Heart right ventricle (tissue), 16 donors: ENCODE measurements at regions not wholly inside any gene's neighbourhood (a gene's known extent, or its start where the extent isn't known, plus 50 kb on each side); places are given as distances from the start of the nearest gene placed in this dataset.

ENCODE experiments used
- ATAC-seq, 8 donors: fragments of 200-7000 bp; cut with Tn5 transposase; one replicate each; pipeline ENCODE4 v1.9.1; 2020; ENCODE audit warnings: mild to moderate bottlenecking in 8 of 8, moderate library complexity in 8 of 8, moderate number of reproducible peaks in 1 of 8
- DNase-seq, 2 donors: peaks; one replicate each; pipeline ENCODE4 v3.0.0-alpha.2; 2020
- H3K27ac ChIP-seq, 10 donors: fragments of 200-600 bp; sonication (generic) in 2 of 10; one replicate each; pipeline versions ENCODE4 v1.5.0 to v1.8.0; 2020 to 2022; ENCODE audit warnings: mild to moderate bottlenecking in 3 of 10
- H3K27me3 ChIP-seq, 7 donors: fragments of 200-600 bp; one replicate each; pipeline ENCODE4 v1.8.0; 2021 to 2022; ENCODE audit warnings: mild to moderate bottlenecking in 2 of 7
- H3K36me3 ChIP-seq, 9 donors: fragments of 200-600 bp; sonication (generic) in 1 of 9; one replicate each; pipeline versions ENCODE4 v1.5.0 to v1.8.0; 2020 to 2022; ENCODE audit warnings: mild to moderate bottlenecking in 2 of 9
- H3K4me1 ChIP-seq, 9 donors: fragments of 200-600 bp; sonication (generic) in 1 of 9; one replicate each; pipeline versions ENCODE4 v1.5.0 to v1.8.0; 2020 to 2022; ENCODE audit warnings: mild to moderate bottlenecking in 4 of 9
- H3K4me3 ChIP-seq, 10 donors: fragments of 200-600 bp; sonication (generic) in 2 of 10; one replicate each; pipeline versions ENCODE4 v1.5.0 to v1.8.0; 2020 to 2022; ENCODE audit warnings: mild to moderate bottlenecking in 7 of 10, moderate library complexity in 2 of 10
- H3K9me3 ChIP-seq, 11 donors: fragments of 200-600 bp in 10 of 11; sonication (generic) in 2 of 11; one replicate each; pipeline versions ENCODE4 v1.5.0 to v1.8.0; 2013 to 2022; ENCODE audit warnings: mild to moderate bottlenecking in 2 of 11, control low read depth in 1 of 11, moderate library complexity in 1 of 11
- CTCF ChIP-seq, 9 donors: fragments of 200-600 bp; sonication (generic) in 2 of 9; IDR thresholded peaks; one replicate each; pipeline versions ENCODE4 v1.5.0 to v1.8.0; 2021 to 2022; ENCODE audit warnings: antibody characterized with exemption in 9 of 9, mild to moderate bottlenecking in 5 of 9, moderate library complexity in 1 of 9
- WGBS, 2 donors: extraction: QIAGEN DNeasy Blood & Tissue Kit; methylation state at CpG; one replicate each; pipeline ENCODE4 v1.1.7; 2013; ENCODE audit warnings: inconsistent platforms in 1 of 2; 5-methylcytosine and 5-hydroxymethylcytosine counted together
- intact Hi-C, 10 donors: fragments of 100-400 bp; cut with DNase I; formaldehyde crosslinking; loops; one replicate each; pipeline versions ENCODE4 v1.11.1 to v1.14.2; 2022
- donor health status: Arrhythmogenic right ventricular cardiomyopathy.
- donor health status: ischemic (EF 13 %, LVEDD 7.1; RV severe dilation, severe dysfunction).
- donor health status: healthy with polysubstance abuse.
- donor health status: DM: no; HTN: yes; CAD: no.
- donor health status: DM: no; HTN: no; CAD: no.
- donor health status: ischemic (EF 25% LVEDD 6.9; RV normal size, moderate dysfunction).
- donor health status: ischemic (EF 25% LVEDD 5.7; RV mildly dilated, moderate dysfunction).
- donor health status: healthy.
- donor health status: DM: yes; HTN: yes; CAD: no.
- donor health status: Ischemic cardiomyopathy.
- donor health status: ischemic (EF 35%, LVEDD 5.7; RV mildly dilated, moderate dysfunction).
- donor health status: nonischemic (EF 11% LVEDD 7.7; RV severe dilation, severe dysfunction).
- donor health status: DM: yes; HTN: yes; CAD: no.
- donor health status: PGD.
- donor health status: ischemic (EF 29% LVEDD 5.4; RV normal size, mild dysfunction).
- donor health status: nonischemic (EF 23%, LVEDD 6.1; RV moderate dilation, normal function).

- ATAC-seq, result no peak
- Histone ChIP-seq H3K4me3 (no peak overlapping the region), H3K36me3 (no peaks in the 10 kb centered on the region), H3K9me3 (peaks cover 0 to 2% (median 0%) of the 10 kb centered on the region in 11 donors), H3K27me3 (peaks cover 0 to 8% (median 0%) of the 10 kb centered on the region in 7 donors), H3K27ac (no peak overlapping the region), H3K4me1 (no peaks in the 10 kb centered on the region)
- DNase-seq, result no peak
- intact Hi-C loops, result no loop called here
- TF ChIP-seq CTCF (IDR thresholded peaks at IDR 0.05), result no peak
These were observed 375.3 kb downstream of the BCAT1 start for GRCh38 chr12:24573621-24574020.

GRCh38 chr12:24565300-24565699 is 383.6 kb downstream of the BCAT1 start:
- 85 to 86% methylated on average over 5 of the region's 5 CpGs for WGBS, 2 donors
- peaks cover 0 to 51% (median 19%) of the 10 kb centered on the region in 7 donors for H3K27me3 ChIP-seq
- H3K36me3 ChIP-seq, result no peaks in the 10 kb centered on the region
- H3K4me3 ChIP-seq, result no peak overlapping the region
- no peak for TF ChIP-seq CTCF (IDR thresholded peaks at IDR 0.05)
- H3K9me3 ChIP-seq, result no peaks in the 10 kb centered on the region
- DNase-seq, result no peak
- ATAC-seq, result no peak
- intact Hi-C loops, result no loop called here
- H3K27ac ChIP-seq, result no peak overlapping the region
- H3K4me1 ChIP-seq, result peaks cover 0 to 18% (median 6%) of the 10 kb centered on the region in 9 donors

GRCh38 chr12:24562771-24563431 is 386.0 kb downstream of the BCAT1 start:
- peak overlapping the region; percentile 28 to 80 (median 72) for H3K4me3 ChIP-seq
- no peaks in the 10 kb centered on the region for H3K36me3 ChIP-seq
- H3K27ac ChIP-seq, result peak overlapping the region in 9 of 10 donors; percentile 7 to 80 (median 42)
- H3K27me3 ChIP-seq, result peaks cover 0 to 58% (median 23%) of the 10 kb centered on the region in 7 donors
- intact Hi-C loops, result no loop called here
- 1% methylated on average over 47 to 54 of the region's 54 CpGs for WGBS, 2 donors
- ATAC-seq (peak; percentile 36 to 59 (median 53)), DNase-seq (peak; percentile 8 to 40)
- H3K4me1 ChIP-seq, result peaks cover 0 to 19% (median 7%) of the 10 kb centered on the region in 9 donors
- TF ChIP-seq CTCF (IDR thresholded peaks at IDR 0.05), result no peak
- H3K9me3 ChIP-seq, result no peaks in the 10 kb centered on the region

- no peak for TF ChIP-seq CTCF (IDR thresholded peaks at IDR 0.05)
- H3K9me3 ChIP-seq, result no peaks in the 10 kb centered on the region
- H3K27ac ChIP-seq, result peak overlapping the region; percentile 29 to 82 (median 78)
- peaks cover 0 to 19% (median 7%) of the 10 kb centered on the region in 9 donors for H3K4me1 ChIP-seq
- H3K27me3 ChIP-seq, result peaks cover 0 to 58% (median 23%) of the 10 kb centered on the region in 7 donors
- DNase-seq, result peak; percentile 48 to 69
- peak; percentile 82 to 89 (median 85) for ATAC-seq
- H3K4me3 ChIP-seq, result peak overlapping the region; percentile 59 to 80 (median 72)
- WGBS, 2 donors, result 0% methylated on average over 60 to 72 of the region's 76 CpGs
- intact Hi-C loops, result loop anchor here in 1 of 10 donors (1.0 kb wide), 1 partner anchor 26 kb away; no protein-coding TSS in a partner anchor
- no peaks in the 10 kb centered on the region for H3K36me3 ChIP-seq
These were observed 386.8 kb downstream of the BCAT1 start for GRCh38 chr12:24561882-24562770.
